ENCODE measurements at regions not wholly inside any gene's neighbourhood (a gene's known extent, or its start where the extent isn't known, plus 50 kb on each side); places are given as distances from the start of the nearest gene placed in this dataset.

DNA sequence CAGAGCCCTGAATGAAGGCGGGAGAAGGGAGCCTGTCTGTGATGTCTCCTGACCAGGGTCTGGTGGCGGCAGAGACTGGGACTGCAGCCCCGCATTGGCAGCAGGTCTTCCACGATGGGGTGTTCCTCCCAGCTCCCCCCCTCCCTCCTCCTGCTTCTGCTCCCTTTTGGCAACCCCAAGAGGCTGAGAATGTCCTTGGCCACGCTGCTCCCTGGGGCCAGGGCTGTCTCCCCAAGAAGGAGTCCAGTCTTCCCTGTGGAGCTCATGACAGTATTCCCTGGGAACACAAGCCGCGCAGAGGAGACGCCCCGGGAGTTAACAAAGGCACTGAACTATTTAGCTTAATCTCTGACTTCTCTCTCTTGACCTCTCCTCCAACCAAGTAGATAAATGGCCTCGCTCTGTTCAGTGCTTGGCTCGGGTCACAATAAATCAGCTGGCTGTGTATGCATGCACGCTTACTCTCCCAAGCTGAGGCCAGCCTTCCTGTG is 84.0 kb upstream of the NEURL1B start (continued):
- TF ChIP-seq, protein P1, sequence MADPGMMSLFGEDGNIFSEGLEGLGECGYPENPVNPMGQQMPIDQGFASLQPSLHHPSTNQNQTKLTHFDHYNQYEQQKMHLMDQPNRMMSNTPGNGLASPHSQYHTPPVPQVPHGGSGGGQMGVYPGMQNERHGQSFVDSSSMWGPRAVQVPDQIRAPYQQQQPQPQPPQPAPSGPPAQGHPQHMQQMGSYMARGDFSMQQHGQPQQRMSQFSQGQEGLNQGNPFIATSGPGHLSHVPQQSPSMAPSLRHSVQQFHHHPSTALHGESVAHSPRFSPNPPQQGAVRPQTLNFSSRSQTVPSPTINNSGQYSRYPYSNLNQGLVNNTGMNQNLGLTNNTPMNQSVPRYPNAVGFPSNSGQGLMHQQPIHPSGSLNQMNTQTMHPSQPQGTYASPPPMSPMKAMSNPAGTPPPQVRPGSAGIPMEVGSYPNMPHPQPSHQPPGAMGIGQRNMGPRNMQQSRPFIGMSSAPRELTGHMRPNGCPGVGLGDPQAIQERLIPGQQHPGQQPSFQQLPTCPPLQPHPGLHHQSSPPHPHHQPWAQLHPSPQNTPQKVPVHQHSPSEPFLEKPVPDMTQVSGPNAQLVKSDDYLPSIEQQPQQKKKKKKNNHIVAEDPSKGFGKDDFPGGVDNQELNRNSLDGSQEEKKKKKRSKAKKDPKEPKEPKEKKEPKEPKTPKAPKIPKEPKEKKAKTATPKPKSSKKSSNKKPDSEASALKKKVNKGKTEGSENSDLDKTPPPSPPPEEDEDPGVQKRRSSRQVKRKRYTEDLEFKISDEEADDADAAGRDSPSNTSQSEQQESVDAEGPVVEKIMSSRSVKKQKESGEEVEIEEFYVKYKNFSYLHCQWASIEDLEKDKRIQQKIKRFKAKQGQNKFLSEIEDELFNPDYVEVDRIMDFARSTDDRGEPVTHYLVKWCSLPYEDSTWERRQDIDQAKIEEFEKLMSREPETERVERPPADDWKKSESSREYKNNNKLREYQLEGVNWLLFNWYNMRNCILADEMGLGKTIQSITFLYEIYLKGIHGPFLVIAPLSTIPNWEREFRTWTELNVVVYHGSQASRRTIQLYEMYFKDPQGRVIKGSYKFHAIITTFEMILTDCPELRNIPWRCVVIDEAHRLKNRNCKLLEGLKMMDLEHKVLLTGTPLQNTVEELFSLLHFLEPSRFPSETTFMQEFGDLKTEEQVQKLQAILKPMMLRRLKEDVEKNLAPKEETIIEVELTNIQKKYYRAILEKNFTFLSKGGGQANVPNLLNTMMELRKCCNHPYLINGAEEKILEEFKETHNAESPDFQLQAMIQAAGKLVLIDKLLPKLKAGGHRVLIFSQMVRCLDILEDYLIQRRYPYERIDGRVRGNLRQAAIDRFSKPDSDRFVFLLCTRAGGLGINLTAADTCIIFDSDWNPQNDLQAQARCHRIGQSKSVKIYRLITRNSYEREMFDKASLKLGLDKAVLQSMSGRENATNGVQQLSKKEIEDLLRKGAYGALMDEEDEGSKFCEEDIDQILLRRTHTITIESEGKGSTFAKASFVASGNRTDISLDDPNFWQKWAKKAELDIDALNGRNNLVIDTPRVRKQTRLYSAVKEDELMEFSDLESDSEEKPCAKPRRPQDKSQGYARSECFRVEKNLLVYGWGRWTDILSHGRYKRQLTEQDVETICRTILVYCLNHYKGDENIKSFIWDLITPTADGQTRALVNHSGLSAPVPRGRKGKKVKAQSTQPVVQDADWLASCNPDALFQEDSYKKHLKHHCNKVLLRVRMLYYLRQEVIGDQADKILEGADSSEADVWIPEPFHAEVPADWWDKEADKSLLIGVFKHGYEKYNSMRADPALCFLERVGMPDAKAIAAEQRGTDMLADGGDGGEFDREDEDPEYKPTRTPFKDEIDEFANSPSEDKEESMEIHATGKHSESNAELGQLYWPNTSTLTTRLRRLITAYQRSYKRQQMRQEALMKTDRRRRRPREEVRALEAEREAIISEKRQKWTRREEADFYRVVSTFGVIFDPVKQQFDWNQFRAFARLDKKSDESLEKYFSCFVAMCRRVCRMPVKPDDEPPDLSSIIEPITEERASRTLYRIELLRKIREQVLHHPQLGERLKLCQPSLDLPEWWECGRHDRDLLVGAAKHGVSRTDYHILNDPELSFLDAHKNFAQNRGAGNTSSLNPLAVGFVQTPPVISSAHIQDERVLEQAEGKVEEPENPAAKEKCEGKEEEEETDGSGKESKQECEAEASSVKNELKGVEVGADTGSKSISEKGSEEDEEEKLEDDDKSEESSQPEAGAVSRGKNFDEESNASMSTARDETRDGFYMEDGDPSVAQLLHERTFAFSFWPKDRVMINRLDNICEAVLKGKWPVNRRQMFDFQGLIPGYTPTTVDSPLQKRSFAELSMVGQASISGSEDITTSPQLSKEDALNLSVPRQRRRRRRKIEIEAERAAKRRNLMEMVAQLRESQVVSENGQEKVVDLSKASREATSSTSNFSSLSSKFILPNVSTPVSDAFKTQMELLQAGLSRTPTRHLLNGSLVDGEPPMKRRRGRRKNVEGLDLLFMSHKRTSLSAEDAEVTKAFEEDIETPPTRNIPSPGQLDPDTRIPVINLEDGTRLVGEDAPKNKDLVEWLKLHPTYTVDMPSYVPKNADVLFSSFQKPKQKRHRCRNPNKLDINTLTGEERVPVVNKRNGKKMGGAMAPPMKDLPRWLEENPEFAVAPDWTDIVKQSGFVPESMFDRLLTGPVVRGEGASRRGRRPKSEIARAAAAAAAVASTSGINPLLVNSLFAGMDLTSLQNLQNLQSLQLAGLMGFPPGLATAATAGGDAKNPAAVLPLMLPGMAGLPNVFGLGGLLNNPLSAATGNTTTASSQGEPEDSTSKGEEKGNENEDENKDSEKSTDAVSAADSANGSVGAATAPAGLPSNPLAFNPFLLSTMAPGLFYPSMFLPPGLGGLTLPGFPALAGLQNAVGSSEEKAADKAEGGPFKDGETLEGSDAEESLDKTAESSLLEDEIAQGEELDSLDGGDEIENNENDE (IDR thresholded peaks at IDR 0.05; ENCODE audit: insufficient replicate concordance, low read length): no peak
- TF ChIP-seq TEAD4 (IDR thresholded peaks at IDR 0.05; ENCODE audit: low read depth, low read length): no peak
- no peak for TF ChIP-seq ASH2L (IDR thresholded peaks at IDR 0.05; ENCODE audit: low read length)
- no peak for TF ChIP-seq RAD21 (IDR thresholded peaks at IDR 0.05 in 1 of 2, conservative IDR thresholded peaks at IDR 0.05 in 1 of 2; ENCODE audit: low read depth in 2 of 2, low read length in 2 of 2)
- TF ChIP-seq, protein P2, sequence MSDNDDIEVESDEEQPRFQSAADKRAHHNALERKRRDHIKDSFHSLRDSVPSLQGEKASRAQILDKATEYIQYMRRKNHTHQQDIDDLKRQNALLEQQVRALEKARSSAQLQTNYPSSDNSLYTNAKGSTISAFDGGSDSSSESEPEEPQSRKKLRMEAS (IDR thresholded peaks at IDR 0.05): no peak
- TF ChIP-seq POU5F1 (IDR thresholded peaks at IDR 0.05; ENCODE audit: low read depth, low read length): no peak
- TF ChIP-seq EZH2 (IDR thresholded peaks at IDR 0.05; ENCODE audit: low read depth, low read length, severe bottlenecking): no peak

All from H1 (cell line).